Suprapubic skin (tissue), 4 donors: ENCODE measurements at regions not wholly inside any gene's neighbourhood (a gene's known extent, or its start where the extent isn't known, plus 50 kb on each side); places are given as distances from the start of the nearest gene placed in this dataset.

Source experiments
- CTCF ChIP-seq, 2 donors: fragments of 200-600 bp in 1 of 2; fragments of 450-650 bp in 1 of 2; sonication (generic) in 1 of 2; IDR thresholded peaks; one replicate each; pipeline ENCODE4 v1.5.1; 2016 to 2019; ENCODE audit warnings: antibody characterized with exemption in 2 of 2, mild to moderate bottlenecking in 1 of 2, moderate library complexity in 1 of 2
- EP300 ChIP-seq: sonication (generic); formaldehyde crosslinking; IDR thresholded peaks from one replicate; pipeline ENCODE4 v1.6.1; 2017; ENCODE audit warnings: antibody characterized with exemption
- POLR2A ChIP-seq, 2 donors: fragments of 450-650 bp; IDR thresholded peaks; one replicate each; pipeline ENCODE4 v1.6.1; 2017; ENCODE audit warnings: antibody characterized with exemption in 2 of 2, mild to moderate bottlenecking in 2 of 2, moderate library complexity in 2 of 2
- POLR2AphosphoS5 ChIP-seq, 3 donors: sonication (generic); formaldehyde crosslinking; IDR thresholded peaks; one replicate each; pipeline ENCODE4 v1.6.1; 2017; ENCODE audit warnings: antibody characterized with exemption in 3 of 3

GRCh38 chr14:49286257-49286983 is 299.8 kb downstream of the RPS29 start:
- TF ChIP-seq CTCF (IDR thresholded peaks at IDR 0.05) (no peak), POLR2AphosphoS5 (IDR thresholded peaks at IDR 0.05) (no peak), POLR2A (IDR thresholded peaks at IDR 0.05) (no peak), EP300 (no peak)
